ENCODE measurements at regions not wholly inside any gene's neighbourhood (a gene's known extent, or its start where the extent isn't known, plus 50 kb on each side); places are given as distances from the start of the nearest gene placed in this dataset.

GRCh38 chr10:71038921-71039320 lies 150.6 kb upstream of the PCBD1 start:
- intact Hi-C loops (cut with DNase I; ENCODE audit: low total_unique reads): no loop called here
- Histone ChIP-seq H3K4me1 (no peaks in the 10 kb centered on the region), H3K4me3 (no peak overlapping the region), H3K27ac (no peak overlapping the region), H3K9me3 (no peaks in the 10 kb centered on the region), H3K36me3 (no peaks in the 10 kb centered on the region), H3K27me3 (peaks cover 0 to 26% of the 10 kb centered on the region in 2 donors)
- peak in 1 of 2 donors; percentile 50 for DNase-seq
- no peak for TF ChIP-seq CTCF (IDR thresholded peaks at IDR 0.05)

- H3K27me3 ChIP-seq: peaks cover 0 to 29% of the 10 kb centered on the region in 2 donors
- no peak overlapping the region for H3K27ac ChIP-seq
- H3K4me3 ChIP-seq: no peak overlapping the region
- intact Hi-C loops (cut with DNase I; ENCODE audit: low total_unique reads): no loop called here
- no peak for TF ChIP-seq CTCF (IDR thresholded peaks at IDR 0.05)
- H3K9me3 ChIP-seq: no peaks in the 10 kb centered on the region
- DNase-seq: peak in 1 of 2 donors; percentile 56
- H3K36me3 ChIP-seq: no peaks in the 10 kb centered on the region
- no peaks in the 10 kb centered on the region for H3K4me1 ChIP-seq
Observed at GRCh38 chr10:71039551-71039950, 151.2 kb upstream of the PCBD1 start.

- H3K4me1 ChIP-seq: no peaks in the 10 kb centered on the region
- no peak overlapping the region for H3K27ac ChIP-seq
- H3K36me3 ChIP-seq: no peaks in the 10 kb centered on the region
- no peak for TF ChIP-seq CTCF (IDR thresholded peaks at IDR 0.05)
- DNase-seq: no peak
- no peak overlapping the region for H3K4me3 ChIP-seq
- intact Hi-C loops (cut with DNase I; ENCODE audit: low total_unique reads): no loop called here
- peaks cover 0 to 32% of the 10 kb centered on the region in 2 donors for H3K27me3 ChIP-seq
- H3K9me3 ChIP-seq: no peaks in the 10 kb centered on the region
Observed at GRCh38 chr10:71040343-71040742, 152.0 kb upstream of the PCBD1 start.

- no peak overlapping the region for H3K4me3 ChIP-seq
- H3K27me3 ChIP-seq: peaks cover 0 to 35% of the 10 kb centered on the region in 2 donors
- intact Hi-C loops (cut with DNase I; ENCODE audit: low total_unique reads): no loop called here
- no peak overlapping the region for H3K27ac ChIP-seq
- no peak for DNase-seq
- H3K4me1 ChIP-seq: no peaks in the 10 kb centered on the region
- H3K36me3 ChIP-seq: no peaks in the 10 kb centered on the region
- TF ChIP-seq CTCF (IDR thresholded peaks at IDR 0.05): no peak
- no peaks in the 10 kb centered on the region for H3K9me3 ChIP-seq
Observed at GRCh38 chr10:71040846-71041605, 152.7 kb upstream of the PCBD1 start.

GRCh38 chr10:71042216-71042615 lies 153.9 kb upstream of the PCBD1 start:
- no peaks in the 10 kb centered on the region for H3K4me1 ChIP-seq
- TF ChIP-seq CTCF (IDR thresholded peaks at IDR 0.05): no peak
- no peak for DNase-seq
- no peak overlapping the region for H3K4me3 ChIP-seq
- peaks cover 0 to 40% of the 10 kb centered on the region in 2 donors for H3K27me3 ChIP-seq
- no peak overlapping the region for H3K27ac ChIP-seq
- H3K36me3 ChIP-seq: no peaks in the 10 kb centered on the region
- intact Hi-C loops (cut with DNase I; ENCODE audit: low total_unique reads): no loop called here
- no peaks in the 10 kb centered on the region for H3K9me3 ChIP-seq
